D341Med (cell line): ENCODE measurements at regions not wholly inside any gene's neighbourhood (a gene's known extent, or its start where the extent isn't known, plus 50 kb on each side); places are given as distances from the start of the nearest gene placed in this dataset.
"Not testable (repeated sequence)": the region's sequence is repeated elsewhere in the genome, so short reads cannot be mapped to it uniquely, and the experiment has no call there.

ENCODE experiments used
- DNase-seq: peaks from one replicate; pipeline ENCODE4 v3.0.0; 2012; ENCODE audit warnings: low spot score

GRCh38 chrX:52585892-52586291 is 68.8 kb downstream of the SSX7 start:
- DNase-seq: no peak

GRCh38 chrX:52577464-52578173 is 60.8 kb upstream of the XAGE1B start:
- DNase-seq: no peak

GRCh38 chrX:52576946-52577345 is 60.1 kb upstream of the XAGE1B start:
- DNase-seq: no peak

GRCh38 chrX:52576474-52576873 is 59.6 kb upstream of the XAGE1B start:
- no peak for DNase-seq

- peak; percentile 44 for DNase-seq
Measured at GRCh38 chrX:52574416-52575275, 57.8 kb upstream of the XAGE1B start.

GRCh38 chrX:52568146-52568545 is 51.3 kb upstream of the XAGE1B start:
- DNase-seq: not testable (repeated sequence)
